ENCODE measurements at regions not wholly inside any gene's neighbourhood (a gene's known extent, or its start where the extent isn't known, plus 50 kb on each side); places are given as distances from the start of the nearest gene placed in this dataset.

DNA sequence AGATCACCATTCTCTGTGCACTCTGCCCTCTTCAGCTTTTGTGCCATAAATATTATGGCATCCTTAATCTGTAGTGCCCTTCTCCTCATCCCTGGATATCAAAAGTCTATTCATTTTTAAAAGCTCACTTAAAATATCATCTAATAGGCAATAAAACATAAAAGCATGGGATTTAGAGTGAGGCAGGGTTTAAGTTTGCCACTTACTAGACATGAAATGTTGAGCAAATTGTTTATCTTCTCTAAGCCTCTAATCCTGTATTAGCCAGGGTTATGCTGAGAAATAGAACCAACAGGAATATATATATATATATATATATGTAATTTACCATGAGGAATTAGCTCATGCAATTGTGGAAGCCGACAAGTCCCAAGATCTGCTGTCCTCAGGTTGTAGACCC is 472.4 kb upstream of the HS3ST1 start (continued):
- TF ChIP-seq CHD7 (IDR thresholded peaks at IDR 0.05; ENCODE audit: insufficient replicate concordance, low read length) = no peak
